Neural progenitor cell (in vitro differentiated cells): ENCODE measurements at regions not wholly inside any gene's neighbourhood (a gene's known extent, or its start where the extent isn't known, plus 50 kb on each side); places are given as distances from the start of the nearest gene placed in this dataset.

Experiments used
- EZH2 ChIP-seq: fragments of 200-600 bp; sonication (generic); IDR thresholded peaks from 2 replicates; pipeline ENCODE4 v1.6.1; 2017; ENCODE audit warnings: antibody characterized with exemption, mild to moderate bottlenecking, moderate library complexity
- TF ChIP-seq, protein P1 (sequence below): fragments of 200-600 bp; sonication (generic); IDR thresholded peaks from 2 replicates; pipeline ENCODE4 v1.5.1; 2017; ENCODE audit warnings: antibody characterized with exemption, mild to moderate bottlenecking

- TF ChIP-seq, protein P1, sequence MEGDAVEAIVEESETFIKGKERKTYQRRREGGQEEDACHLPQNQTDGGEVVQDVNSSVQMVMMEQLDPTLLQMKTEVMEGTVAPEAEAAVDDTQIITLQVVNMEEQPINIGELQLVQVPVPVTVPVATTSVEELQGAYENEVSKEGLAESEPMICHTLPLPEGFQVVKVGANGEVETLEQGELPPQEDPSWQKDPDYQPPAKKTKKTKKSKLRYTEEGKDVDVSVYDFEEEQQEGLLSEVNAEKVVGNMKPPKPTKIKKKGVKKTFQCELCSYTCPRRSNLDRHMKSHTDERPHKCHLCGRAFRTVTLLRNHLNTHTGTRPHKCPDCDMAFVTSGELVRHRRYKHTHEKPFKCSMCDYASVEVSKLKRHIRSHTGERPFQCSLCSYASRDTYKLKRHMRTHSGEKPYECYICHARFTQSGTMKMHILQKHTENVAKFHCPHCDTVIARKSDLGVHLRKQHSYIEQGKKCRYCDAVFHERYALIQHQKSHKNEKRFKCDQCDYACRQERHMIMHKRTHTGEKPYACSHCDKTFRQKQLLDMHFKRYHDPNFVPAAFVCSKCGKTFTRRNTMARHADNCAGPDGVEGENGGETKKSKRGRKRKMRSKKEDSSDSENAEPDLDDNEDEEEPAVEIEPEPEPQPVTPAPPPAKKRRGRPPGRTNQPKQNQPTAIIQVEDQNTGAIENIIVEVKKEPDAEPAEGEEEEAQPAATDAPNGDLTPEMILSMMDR = no peak
- TF ChIP-seq EZH2 = no peak
Observed at GRCh38 chr6:137351890-137352289, 132.7 kb upstream of the IFNGR1 start.
